ENCODE measurements at regions not wholly inside any gene's neighbourhood (a gene's known extent, or its start where the extent isn't known, plus 50 kb on each side); places are given as distances from the start of the nearest gene placed in this dataset.

DNA sequence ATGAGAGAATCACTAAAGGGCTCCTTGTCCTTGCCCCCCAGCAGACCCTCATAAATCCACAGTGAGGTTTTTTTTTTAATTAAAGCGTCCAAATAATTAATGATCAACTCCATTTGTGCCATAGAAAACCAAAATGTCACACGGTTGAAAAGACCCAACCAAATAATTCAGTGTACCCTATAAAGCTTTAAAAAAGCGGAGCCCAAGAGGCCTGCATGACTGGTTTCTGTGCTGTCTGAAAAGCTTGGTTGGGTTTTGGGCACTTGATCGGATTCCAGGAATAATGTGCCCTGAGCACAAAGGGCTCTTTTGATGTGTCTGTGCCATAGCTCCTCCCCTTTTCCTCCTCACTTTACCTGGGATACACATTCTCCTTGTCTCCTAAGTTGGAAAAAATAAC, 523.2 kb downstream of the TNS1 start:
- TF ChIP-seq POLR2AphosphoS5 (IDR thresholded peaks at IDR 0.05; ENCODE audit: borderline replicate concordance, low read depth, low read length) (no peak), EZH2 (IDR thresholded peaks at IDR 0.05) (no peak), FOXP2 (optimal IDR thresholded peaks at IDR 0.05; ENCODE audit: control extremely low read depth, extremely low read length, insufficient read depth) (no peak)

All from SK-N-MC (cell line).